ENCODE measurements at regions not wholly inside any gene's neighbourhood (a gene's known extent, or its start where the extent isn't known, plus 50 kb on each side); places are given as distances from the start of the nearest gene placed in this dataset.
"Not testable (repeated sequence)": the region's sequence is repeated elsewhere in the genome, so short reads cannot be mapped to it uniquely, and the experiment has no call there.

GRCh38 chrX:20711366-20711765 is 444.7 kb upstream of the RPS6KA3 start:
- no peak for DNase-seq

- DNase-seq = no peak
Measured at GRCh38 chrX:20693078-20693477, 426.4 kb upstream of the RPS6KA3 start.

GRCh38 chrX:20686256-20686655 is 419.5 kb upstream of the RPS6KA3 start:
- DNase-seq = no peak

- DNase-seq = no peak
Measured at GRCh38 chrX:20685652-20686051, 418.9 kb upstream of the RPS6KA3 start.

- no peak for DNase-seq
Measured at GRCh38 chrX:20681683-20682082, 415.0 kb upstream of the RPS6KA3 start.

GRCh38 chrX:20680998-20681397 is 414.3 kb upstream of the RPS6KA3 start:
- no peak for DNase-seq

- no peak for DNase-seq
Measured at GRCh38 chrX:20672476-20672875, 405.8 kb upstream of the RPS6KA3 start.

- DNase-seq = not testable (repeated sequence)
Measured at GRCh38 chrX:20671746-20672145, 405.0 kb upstream of the RPS6KA3 start.

GRCh38 chrX:20670611-20671010 is 403.9 kb upstream of the RPS6KA3 start:
- no peak for DNase-seq

GRCh38 chrX:20668550-20668949 is 401.8 kb upstream of the RPS6KA3 start:
- no peak for DNase-seq

- DNase-seq = no peak
Measured at GRCh38 chrX:20666331-20666730, 399.6 kb upstream of the RPS6KA3 start.

- no peak for DNase-seq
Measured at GRCh38 chrX:20665481-20665880, 398.8 kb upstream of the RPS6KA3 start.

GRCh38 chrX:20664774-20665173 is 398.1 kb upstream of the RPS6KA3 start:
- no peak for DNase-seq

- no peak for DNase-seq
Measured at GRCh38 chrX:20664131-20664530, 397.4 kb upstream of the RPS6KA3 start.

- no peak for DNase-seq
Measured at GRCh38 chrX:20663336-20663735, 396.6 kb upstream of the RPS6KA3 start.

- no peak for DNase-seq
Measured at GRCh38 chrX:20656721-20657120, 390.0 kb upstream of the RPS6KA3 start.

- no peak for DNase-seq
Measured at GRCh38 chrX:20654596-20655106, 387.9 kb upstream of the RPS6KA3 start.

- no peak for DNase-seq
Measured at GRCh38 chrX:20653070-20653469, 386.4 kb upstream of the RPS6KA3 start.

GRCh38 chrX:20641954-20642353 is 375.2 kb upstream of the RPS6KA3 start:
- no peak for DNase-seq

- no peak for DNase-seq
Measured at GRCh38 chrX:20639115-20639514, 372.4 kb upstream of the RPS6KA3 start.

- no peak for DNase-seq
Measured at GRCh38 chrX:20637351-20637750, 370.6 kb upstream of the RPS6KA3 start.

GRCh38 chrX:20633451-20633850 is 366.7 kb upstream of the RPS6KA3 start:
- no peak for DNase-seq

GRCh38 chrX:20623448-20623847 is 356.7 kb upstream of the RPS6KA3 start:
- no peak for DNase-seq

- DNase-seq = no peak
Measured at GRCh38 chrX:20620306-20620705, 353.6 kb upstream of the RPS6KA3 start.

GRCh38 chrX:20609916-20610415 is 343.3 kb upstream of the RPS6KA3 start:
- no peak for DNase-seq

- no peak for DNase-seq
Measured at GRCh38 chrX:20606831-20607230, 340.1 kb upstream of the RPS6KA3 start.
